GM12874 (cell line): ENCODE measurements at regions not wholly inside any gene's neighbourhood (a gene's known extent, or its start where the extent isn't known, plus 50 kb on each side); places are given as distances from the start of the nearest gene placed in this dataset.

Experiments
- CTCF ChIP-seq: IDR thresholded peaks from 2 replicates; pipeline ENCODE4 v1.5.1; 2011; ENCODE audit warnings: low read depth, mild to moderate bottlenecking, control low read depth, low read length, moderate library complexity; ENCODE audit not compliant: insufficient read depth

GRCh38 chr10:131751827-131752775, 148.7 kb upstream of the PPP2R2D start:
- no peak for TF ChIP-seq CTCF

GRCh38 chr10:131753336-131753735, 147.5 kb upstream of the PPP2R2D start:
- no peak for TF ChIP-seq CTCF

- no peak for TF ChIP-seq CTCF
Measured at GRCh38 chr10:131755200-131755599, 145.6 kb upstream of the PPP2R2D start.

GRCh38 chr10:131757285-131758058, 143.3 kb upstream of the PPP2R2D start:
- no peak for TF ChIP-seq CTCF

GRCh38 chr10:131758062-131758938, 142.5 kb upstream of the PPP2R2D start:
- TF ChIP-seq CTCF, result no peak

GRCh38 chr10:131758939-131759301, 141.9 kb upstream of the PPP2R2D start:
- TF ChIP-seq CTCF, result no peak
